SH-SY5Y (cell line): ENCODE measurements at regions not wholly inside any gene's neighbourhood (a gene's known extent, or its start where the extent isn't known, plus 50 kb on each side); places are given as distances from the start of the nearest gene placed in this dataset.

Experiments used
- GATA2 ChIP-seq: IDR thresholded peaks from 2 replicates; pipeline ENCODE4 v1.6.1; 2011; ENCODE audit warnings: mild to moderate bottlenecking, low read depth, low read length
- GATA3 ChIP-seq: IDR thresholded peaks from 2 replicates; pipeline ENCODE4 v1.6.1; 2011; ENCODE audit warnings: low read depth, mild to moderate bottlenecking, low read length, moderate library complexity

GRCh38 chr6:134701301-134701700 lies 248.6 kb downstream of the ALDH8A1 start:
- TF ChIP-seq GATA3 (no peak), GATA2 (no peak)

- TF ChIP-seq GATA2 = no peak
- no peak for TF ChIP-seq GATA3
Observed at GRCh38 chr6:134698228-134698627, 251.7 kb downstream of the ALDH8A1 start.

DNA sequence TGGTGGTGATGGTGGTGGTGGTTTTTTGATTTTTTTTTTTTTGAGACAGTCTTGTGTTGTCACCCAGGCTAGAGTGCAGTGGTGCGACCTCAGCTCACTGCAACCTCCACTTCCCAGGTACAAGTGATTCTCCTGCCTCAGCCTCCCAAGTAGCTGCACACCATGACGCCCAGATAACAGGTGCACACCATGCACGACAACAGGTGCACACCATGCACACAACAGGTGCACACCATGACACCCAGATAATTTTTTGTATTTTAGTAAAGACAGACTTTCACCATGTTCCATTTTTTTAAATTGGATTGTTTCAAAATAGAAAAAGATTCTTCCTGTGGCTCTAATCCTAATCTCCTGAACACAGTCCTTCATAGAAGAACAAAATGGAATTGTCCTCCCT lies 257.9 kb downstream of the ALDH8A1 start:
- TF ChIP-seq GATA3 (no peak), GATA2 (no peak)

- no peak for TF ChIP-seq GATA3
- no peak for TF ChIP-seq GATA2
Observed at GRCh38 chr6:134691180-134691579, 258.7 kb downstream of the ALDH8A1 start.

- no peak for TF ChIP-seq GATA2
- no peak for TF ChIP-seq GATA3
Observed at GRCh38 chr6:134690048-134690447, 259.9 kb downstream of the ALDH8A1 start.

DNA sequence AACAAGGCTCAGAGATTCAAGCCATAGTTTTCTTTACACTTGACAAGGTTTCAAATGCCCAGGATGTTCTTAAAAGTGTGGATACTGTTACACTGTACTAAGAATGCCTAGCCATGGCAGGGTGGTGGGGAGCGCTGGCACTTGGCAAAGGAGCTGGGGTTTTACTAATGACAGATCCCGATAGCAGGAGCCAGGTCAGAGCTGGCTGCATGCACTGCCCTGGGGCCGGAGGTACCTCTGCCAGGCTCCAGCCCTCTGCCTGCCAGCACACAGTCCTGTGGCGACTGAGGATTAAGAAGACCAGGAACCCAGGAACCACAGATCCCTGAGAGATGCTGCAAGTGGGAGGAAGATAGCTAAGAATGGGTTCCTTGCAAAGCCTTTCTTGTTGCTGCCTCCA lies 260.3 kb downstream of the ALDH8A1 start:
- TF ChIP-seq GATA2 (peak; percentile 50), GATA3 (no peak)

DNA sequence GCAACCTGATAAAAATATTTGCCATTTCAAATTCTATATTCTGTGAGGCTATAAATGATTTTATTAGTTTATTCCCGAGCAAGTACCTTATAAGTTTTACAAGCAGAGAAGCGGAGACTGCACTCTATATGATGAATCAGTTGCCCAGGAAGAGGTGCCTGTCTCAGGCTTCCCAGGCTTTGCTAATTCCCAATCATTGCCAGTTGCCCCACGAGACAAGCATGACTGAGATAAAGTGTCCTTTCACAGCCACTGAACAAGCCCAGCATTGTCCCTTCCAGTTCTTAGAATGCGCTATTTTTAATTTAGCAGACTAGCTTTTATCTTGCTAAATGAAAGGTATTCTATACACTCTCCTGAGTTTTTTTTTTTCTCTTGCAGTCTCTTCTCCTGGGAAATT lies 260.7 kb downstream of the ALDH8A1 start:
- TF ChIP-seq GATA2 (no peak), GATA3 (no peak)

GRCh38 chr6:134686071-134686470 lies 263.8 kb downstream of the ALDH8A1 start:
- no peak for TF ChIP-seq GATA2
- TF ChIP-seq GATA3 = no peak

DNA sequence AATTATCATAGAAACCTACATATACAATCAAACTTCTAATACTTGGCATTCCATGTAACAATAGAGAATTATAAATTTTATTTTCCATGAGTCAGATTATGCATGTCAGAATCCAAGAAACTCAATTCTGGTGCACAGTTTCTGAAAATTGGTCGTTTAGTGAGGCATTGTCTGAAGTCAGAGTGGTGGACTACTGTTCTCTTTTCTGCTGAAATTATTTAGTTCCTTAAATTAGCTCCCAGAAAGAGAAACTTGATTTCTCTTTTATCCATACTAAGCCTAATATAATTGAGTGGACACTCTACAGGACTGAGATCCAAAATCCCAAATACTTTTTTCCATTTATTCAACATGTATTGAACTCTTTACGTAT lies 265.5 kb downstream of the ALDH8A1 start:
- no peak for TF ChIP-seq GATA2

DNA sequence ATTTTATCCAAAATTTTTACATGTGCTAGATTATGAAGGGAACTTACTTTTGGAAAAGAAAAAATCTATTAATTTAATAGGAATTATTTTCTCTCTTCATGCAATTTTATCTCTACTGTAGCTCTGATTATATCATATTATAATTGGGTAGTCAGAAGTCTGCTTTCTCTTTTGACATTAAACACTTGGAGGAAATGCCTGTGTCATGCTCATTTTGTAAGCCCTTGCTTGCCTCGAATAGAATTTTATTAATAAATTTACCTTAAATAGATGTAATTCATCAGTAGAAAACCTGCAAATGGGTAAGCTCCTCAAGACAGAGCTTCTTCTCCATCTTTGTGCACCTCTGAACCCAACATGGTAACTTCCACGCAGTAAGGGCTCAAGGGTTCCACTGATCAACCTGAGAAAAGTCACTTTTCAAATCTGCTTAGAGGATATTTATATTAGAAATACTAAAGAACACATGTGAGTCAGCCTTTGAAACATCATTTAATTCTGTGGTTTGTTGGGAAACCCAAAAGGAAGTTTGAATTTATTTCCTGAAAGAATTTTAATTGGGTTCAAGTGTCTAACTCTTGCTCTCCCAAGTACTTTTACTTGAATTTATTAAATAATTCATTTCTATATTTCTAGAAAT lies 266.0 kb downstream of the ALDH8A1 start:
- no peak for TF ChIP-seq GATA3

DNA sequence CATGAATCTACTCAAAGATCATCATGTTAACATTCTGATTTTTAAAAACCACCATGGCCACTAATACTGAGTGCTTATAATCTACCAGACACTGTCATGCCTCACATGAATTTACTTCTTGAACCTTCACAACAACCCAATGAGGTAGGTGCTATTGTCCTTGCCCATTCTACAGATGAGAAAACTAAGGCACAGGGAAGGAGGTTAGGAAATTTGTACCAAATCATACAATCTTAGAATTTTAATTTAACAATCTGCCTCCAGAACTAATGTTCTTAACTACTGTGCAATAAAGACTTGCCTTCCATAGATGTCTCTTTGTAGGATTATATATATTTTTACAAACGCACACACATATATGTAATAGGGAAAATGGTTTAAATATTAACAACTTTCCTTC lies 269.5 kb downstream of the ALDH8A1 start:
- TF ChIP-seq GATA3 (no peak), GATA2 (no peak)

DNA sequence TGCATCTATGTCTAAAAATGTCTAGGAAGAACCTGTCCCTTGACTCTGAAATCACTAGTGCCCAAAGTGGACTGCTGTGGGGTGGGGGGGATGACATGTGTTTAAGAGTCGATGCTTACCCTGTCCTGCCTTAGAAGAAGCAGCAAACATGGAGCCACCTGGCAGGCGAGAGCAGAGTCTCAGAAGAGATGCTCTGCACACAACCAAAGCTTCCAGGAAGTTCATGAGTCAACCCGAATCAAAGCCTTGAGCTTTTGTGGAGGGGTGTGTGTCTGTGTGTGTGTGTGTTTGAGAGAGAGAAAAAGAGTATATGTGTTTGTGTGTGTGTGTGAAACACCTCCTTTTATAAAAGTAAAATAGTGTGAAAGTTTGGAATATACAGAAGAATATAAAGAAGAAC lies 269.9 kb downstream of the ALDH8A1 start:
- no peak for TF ChIP-seq GATA2
- TF ChIP-seq GATA3 = no peak

DNA sequence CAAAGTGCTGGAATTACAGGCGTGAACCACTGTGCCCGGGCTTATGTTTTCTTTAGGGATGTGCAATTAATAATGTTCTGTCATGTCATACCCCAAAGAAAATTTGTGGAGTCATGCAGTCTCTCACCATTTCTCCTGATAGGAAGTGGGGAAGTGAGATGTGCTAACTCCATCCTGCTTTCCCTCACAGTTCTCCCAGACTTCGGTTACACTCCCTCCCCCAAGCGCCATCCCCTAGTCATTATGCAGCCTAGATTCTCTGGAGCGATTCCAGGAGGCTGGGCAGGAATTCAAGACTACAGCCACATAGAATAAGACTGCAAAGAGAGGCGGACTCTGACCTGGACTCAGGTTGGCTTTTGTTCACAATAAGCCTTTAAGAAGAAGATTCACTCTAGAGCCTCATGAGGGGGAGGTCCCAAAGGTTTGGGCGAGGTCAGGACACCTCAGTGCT lies 271.4 kb downstream of the ALDH8A1 start:
- no peak for TF ChIP-seq GATA3
- no peak for TF ChIP-seq GATA2

GRCh38 chr6:134676307-134677281 lies 273.3 kb downstream of the ALDH8A1 start:
- TF ChIP-seq GATA2 (no peak), GATA3 (no peak)
